WERI-Rb-1 (cell line): ENCODE measurements at regions not wholly inside any gene's neighbourhood (a gene's known extent, or its start where the extent isn't known, plus 50 kb on each side); places are given as distances from the start of the nearest gene placed in this dataset.

ENCODE experiments used
- DNase-seq: peaks from one replicate; pipeline ENCODE4 v3.0.0-alpha.2; 2020
- H3K27ac ChIP-seq: fragments of 250-450 bp; sonication (Bioruptor Pico); 2 replicates; pipeline ENCODE4 v1.5.1; 2020; ENCODE audit warnings: mild to moderate bottlenecking, moderate library complexity
- H3K27me3 ChIP-seq: fragments of 250-450 bp; sonication (Bioruptor Pico); 2 replicates; pipeline ENCODE4 v1.5.1; 2021; ENCODE audit warnings: mild to moderate bottlenecking, low read depth, moderate library complexity; ENCODE audit not compliant: insufficient read depth, severe bottlenecking
- H3K36me3 ChIP-seq: fragments of 250-450 bp; sonication (Bioruptor Pico); 2 replicates; pipeline ENCODE4 v1.5.1; 2020; ENCODE audit warnings: mild to moderate bottlenecking, moderate library complexity
- H3K4me3 ChIP-seq: 2 replicates; pipeline ENCODE4 v1.5.1; 2011; ENCODE audit warnings: low read depth, mild to moderate bottlenecking, control low read depth, low read length
- H3K9me3 ChIP-seq: fragments of 250-450 bp; sonication (Bioruptor Pico); 2 replicates; pipeline ENCODE4 v1.5.1; 2021; ENCODE audit warnings: mild to moderate bottlenecking, moderate library complexity; ENCODE audit not compliant: severe bottlenecking
- TF ChIP-seq, protein P1 (sequence below): IDR thresholded peaks from 2 replicates; pipeline ENCODE4 v1.5.1; 2011; ENCODE audit warnings: low read depth, mild to moderate bottlenecking, control low read depth, inconsistent platforms, low read length

DNA sequence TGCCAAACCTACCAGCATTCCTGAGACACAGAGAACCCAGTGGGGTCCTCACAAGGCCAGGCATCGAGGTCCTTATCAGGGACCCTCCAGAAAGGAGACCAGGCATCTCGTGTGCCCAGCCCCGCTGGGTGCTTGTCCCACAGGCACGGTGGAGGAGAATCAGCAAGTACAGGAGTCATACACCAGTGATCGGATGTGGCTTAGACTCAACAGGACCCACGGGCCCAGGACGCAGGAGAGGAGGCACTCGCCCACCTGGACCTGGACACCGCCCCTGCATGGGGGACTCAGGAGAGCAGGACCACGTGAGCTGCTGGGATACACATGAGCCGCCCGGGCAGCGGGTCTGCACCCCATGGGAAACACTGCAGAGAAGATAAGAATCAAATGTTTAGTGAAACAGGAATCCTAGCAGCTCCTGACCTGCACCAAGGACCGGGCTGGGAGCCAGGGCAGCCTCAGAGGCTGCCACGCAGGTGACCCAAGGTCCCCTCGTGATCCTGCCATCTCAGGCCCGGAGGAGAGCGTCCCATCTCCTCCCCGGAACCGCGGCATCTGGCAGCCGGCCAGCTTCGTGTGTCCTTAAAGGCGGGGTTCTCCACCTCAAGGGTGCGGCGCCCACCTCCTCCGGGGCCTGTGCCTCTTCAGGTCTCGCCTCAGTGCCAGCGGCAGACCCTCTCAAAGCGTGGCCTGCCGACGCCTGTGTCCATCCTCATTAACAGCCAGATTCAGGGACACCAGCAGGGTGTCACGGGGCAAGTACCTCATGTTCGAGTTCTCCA, 59.2 kb downstream of the FOXL3 start:
- no peaks in the 10 kb centered on the region for H3K27me3 ChIP-seq
- no peak overlapping the region for H3K27ac ChIP-seq
- DNase-seq, result no peak
- TF ChIP-seq, protein P1, sequence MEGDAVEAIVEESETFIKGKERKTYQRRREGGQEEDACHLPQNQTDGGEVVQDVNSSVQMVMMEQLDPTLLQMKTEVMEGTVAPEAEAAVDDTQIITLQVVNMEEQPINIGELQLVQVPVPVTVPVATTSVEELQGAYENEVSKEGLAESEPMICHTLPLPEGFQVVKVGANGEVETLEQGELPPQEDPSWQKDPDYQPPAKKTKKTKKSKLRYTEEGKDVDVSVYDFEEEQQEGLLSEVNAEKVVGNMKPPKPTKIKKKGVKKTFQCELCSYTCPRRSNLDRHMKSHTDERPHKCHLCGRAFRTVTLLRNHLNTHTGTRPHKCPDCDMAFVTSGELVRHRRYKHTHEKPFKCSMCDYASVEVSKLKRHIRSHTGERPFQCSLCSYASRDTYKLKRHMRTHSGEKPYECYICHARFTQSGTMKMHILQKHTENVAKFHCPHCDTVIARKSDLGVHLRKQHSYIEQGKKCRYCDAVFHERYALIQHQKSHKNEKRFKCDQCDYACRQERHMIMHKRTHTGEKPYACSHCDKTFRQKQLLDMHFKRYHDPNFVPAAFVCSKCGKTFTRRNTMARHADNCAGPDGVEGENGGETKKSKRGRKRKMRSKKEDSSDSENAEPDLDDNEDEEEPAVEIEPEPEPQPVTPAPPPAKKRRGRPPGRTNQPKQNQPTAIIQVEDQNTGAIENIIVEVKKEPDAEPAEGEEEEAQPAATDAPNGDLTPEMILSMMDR, result no peak
- H3K9me3 ChIP-seq, result no peaks in the 10 kb centered on the region
- H3K36me3 ChIP-seq, result no peaks in the 10 kb centered on the region
- no peak overlapping the region for H3K4me3 ChIP-seq

- DNase-seq, result no peak
- Histone ChIP-seq H3K27ac (no peak overlapping the region), H3K9me3 (no peaks in the 10 kb centered on the region), H3K36me3 (no peaks in the 10 kb centered on the region), H3K4me3 (no peak overlapping the region), H3K27me3 (no peaks in the 10 kb centered on the region)
- TF ChIP-seq, protein P1, result no peak
Measured at GRCh38 chr7:351256-351655, 61.3 kb downstream of the FOXL3 start.

- Histone ChIP-seq H3K27me3 (no peaks in the 10 kb centered on the region), H3K36me3 (no peaks in the 10 kb centered on the region), H3K27ac (no peak overlapping the region), H3K9me3 (no peaks in the 10 kb centered on the region), H3K4me3 (no peak overlapping the region)
- no peak for DNase-seq
- TF ChIP-seq, protein P1, result no peak
Measured at GRCh38 chr7:351681-352480, 61.9 kb downstream of the FOXL3 start.

GRCh38 chr7:353746-354325, 63.9 kb downstream of the FOXL3 start:
- Histone ChIP-seq H3K4me3 (no peak overlapping the region), H3K36me3 (no peaks in the 10 kb centered on the region), H3K27me3 (no peaks in the 10 kb centered on the region), H3K27ac (no peak overlapping the region), H3K9me3 (no peaks in the 10 kb centered on the region)
- DNase-seq, result no peak
- TF ChIP-seq, protein P1, result no peak

GRCh38 chr7:354597-355470, 64.9 kb downstream of the FOXL3 start:
- no peak overlapping the region for H3K27ac ChIP-seq
- DNase-seq, result no peak
- H3K36me3 ChIP-seq, result no peaks in the 10 kb centered on the region
- no peak overlapping the region for H3K4me3 ChIP-seq
- H3K9me3 ChIP-seq, result no peaks in the 10 kb centered on the region
- TF ChIP-seq, protein P1, result no peak
- no peaks in the 10 kb centered on the region for H3K27me3 ChIP-seq
